Epidermal melanocyte (primary cell): ENCODE measurements at regions not wholly inside any gene's neighbourhood (a gene's known extent, or its start where the extent isn't known, plus 50 kb on each side); places are given as distances from the start of the nearest gene placed in this dataset.
"Not testable (repeated sequence)": the region's sequence is repeated elsewhere in the genome, so short reads cannot be mapped to it uniquely, and the experiment has no call there.

Source experiments
- DNase-seq: peaks from one replicate; pipeline ENCODE4 v3.0.0; 2011; ENCODE audit warnings: low spot score; ENCODE audit not compliant: insufficient read length

GRCh38 chr7:51961804-51962203 is 645.2 kb upstream of the COBL start:
- DNase-seq: no peak

GRCh38 chr7:51950813-51951212 is 634.2 kb upstream of the COBL start:
- no peak for DNase-seq

DNA sequence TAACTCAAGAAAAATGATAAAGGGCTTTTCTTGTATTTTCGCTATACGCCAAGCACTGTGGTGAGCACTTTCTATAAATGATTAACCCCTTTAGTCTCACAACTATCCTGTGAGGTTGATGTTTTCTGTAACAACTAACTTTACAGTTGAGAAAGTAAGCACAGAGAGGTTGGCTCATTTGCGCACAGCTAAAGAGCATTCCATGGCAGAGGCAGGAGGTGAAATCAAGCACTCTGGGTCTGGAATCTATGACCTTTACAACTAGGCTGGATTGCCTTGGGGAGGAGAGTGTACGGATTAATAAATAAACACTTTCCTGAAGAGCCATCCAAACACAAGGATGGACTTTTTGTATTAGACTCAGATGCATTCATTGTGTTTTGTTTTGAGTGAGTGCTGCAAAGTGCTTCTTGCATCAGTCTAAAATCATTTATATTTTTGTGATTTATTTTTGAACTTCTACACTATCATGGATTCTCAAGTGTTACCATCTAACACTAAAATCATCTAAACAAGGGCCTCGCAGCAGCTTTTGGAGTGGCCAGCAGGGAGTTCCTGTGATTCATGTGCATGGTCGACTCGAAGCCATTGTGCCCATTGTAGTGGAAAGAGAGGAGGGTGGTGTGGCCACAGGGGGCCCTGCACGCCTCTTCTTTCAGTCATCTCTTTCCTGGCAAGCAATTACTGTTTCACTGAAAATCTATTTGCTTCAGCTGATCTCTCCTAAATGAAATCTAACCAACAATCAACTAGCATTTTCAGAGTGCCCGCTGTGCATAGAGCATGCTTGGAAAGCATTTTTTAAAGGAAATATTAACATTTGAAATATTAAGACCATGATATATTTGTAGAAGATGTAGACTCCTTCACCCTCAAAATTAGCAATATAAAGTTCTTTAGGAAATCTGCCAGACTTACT is 633.4 kb upstream of the COBL start:
- no peak for DNase-seq

GRCh38 chr7:51930834-51931233 is 614.2 kb upstream of the COBL start:
- no peak for DNase-seq

DNA sequence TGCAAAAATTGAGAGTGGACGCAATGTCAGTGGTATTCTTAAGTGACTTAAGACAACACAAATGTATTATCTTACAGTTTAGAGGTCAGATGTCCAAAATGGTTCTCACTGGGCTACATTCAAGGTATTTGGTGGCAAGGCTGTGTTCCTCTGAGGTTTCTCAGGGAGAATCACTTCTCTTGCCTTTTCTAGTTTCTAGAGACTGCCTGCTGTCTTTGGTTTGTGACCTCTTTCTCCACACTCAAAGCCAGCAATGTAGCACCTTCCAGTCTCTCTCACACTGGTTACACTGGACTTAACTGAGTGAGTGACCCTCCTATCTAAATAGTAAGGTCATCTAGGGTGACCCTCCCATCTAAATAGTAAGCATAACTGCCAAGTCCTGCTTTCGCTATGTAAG is 613.2 kb upstream of the COBL start:
- DNase-seq: no peak

DNA sequence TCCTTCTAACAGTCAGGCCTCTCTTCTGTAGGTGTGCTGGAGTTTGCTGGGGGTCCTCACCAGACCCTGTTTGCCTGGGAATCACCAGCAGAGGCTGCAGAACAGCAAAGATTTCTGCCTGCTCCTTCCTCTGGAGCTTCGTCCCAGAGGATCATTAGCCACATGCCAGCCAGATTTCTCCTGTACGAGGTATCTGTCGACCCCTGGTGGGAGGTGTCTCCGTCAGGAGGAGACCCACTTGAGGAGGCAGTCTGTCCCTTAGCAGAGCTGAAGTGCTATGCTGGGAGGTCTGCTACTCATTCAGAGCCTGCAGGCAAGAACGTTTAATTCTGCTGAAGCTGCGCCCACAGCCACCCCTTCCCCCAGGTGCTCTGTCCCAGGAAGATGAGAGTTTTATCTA is 611.1 kb upstream of the COBL start:
- no peak for DNase-seq

GRCh38 chr7:51918581-51918980 is 602.0 kb upstream of the COBL start:
- no peak for DNase-seq

DNA sequence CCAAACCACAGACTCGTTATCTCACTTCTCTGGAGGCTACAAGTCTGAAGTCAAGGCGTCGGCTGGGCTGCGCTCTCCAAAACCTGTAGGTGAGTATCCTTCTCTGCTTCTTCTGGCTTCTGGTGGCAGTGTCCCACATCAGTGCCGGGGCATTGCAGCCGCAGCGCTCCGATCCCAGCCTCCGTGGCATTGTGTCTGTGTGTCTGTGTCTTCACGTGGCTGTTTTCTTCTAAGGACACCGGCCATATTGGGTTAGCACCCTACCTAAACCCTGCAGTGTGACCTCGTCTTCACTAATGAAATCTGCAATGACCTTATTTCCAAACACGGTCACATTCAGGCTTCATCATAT is 584.9 kb upstream of the COBL start:
- DNase-seq: no peak

DNA sequence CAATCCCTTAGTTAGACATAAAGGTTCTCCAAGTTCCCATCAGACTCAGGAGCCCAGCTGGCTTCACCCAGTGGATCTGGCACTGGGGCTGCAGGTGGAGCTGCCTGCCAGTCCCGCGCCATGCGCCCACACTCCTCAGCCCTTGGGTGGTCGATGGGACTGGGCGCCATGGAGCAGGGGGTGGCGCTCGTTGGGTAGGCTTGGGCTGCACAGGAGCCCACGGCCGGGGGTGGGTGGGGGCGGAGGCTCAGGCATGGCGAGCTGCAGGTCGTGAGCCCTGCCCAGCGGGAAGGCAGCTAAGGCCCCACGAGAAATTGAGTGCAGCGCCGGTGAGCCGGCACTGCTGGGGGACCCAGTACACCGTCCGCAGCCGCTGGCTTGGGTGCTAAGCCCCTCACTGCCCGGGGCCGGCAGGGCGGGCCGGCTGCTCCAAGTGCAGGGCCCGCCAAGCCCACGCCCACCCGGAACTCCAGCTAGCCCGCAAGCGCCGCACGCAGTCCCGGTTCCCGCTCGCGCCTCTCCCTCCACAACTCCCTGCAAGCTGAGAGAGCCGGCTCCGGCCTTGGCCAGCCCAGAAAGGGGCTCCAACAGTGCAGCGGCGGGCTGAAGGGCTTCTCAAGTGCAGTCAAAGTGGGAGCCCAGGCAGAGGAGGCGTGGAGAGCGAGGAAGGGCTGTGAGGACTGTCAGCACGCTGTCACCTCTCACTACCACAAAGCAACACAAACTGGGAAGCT is 584.3 kb upstream of the COBL start:
- not testable (repeated sequence) for DNase-seq

DNA sequence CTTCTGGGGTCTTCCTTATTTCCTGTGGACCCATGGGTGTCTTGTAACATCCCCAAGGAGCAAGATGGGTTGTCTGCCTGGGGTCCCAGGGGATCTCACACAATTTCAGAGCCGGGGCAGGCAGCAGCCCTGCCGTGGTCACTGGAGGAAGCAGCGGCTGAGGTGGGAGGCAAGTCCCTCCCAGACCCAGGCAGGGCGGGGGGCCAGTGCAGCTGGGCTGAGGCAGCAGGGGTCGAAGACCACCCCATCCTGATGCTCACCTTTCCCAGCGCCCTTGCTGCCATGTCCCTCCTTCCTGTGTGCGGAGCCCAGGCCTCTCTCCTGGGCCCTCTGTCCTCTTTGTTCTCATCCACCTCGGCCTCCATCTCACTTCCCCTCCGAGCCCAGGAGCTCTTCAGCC is 583.0 kb upstream of the COBL start:
- no peak for DNase-seq

- no peak for DNase-seq
Observed at GRCh38 chr7:51882412-51882811, 565.8 kb upstream of the COBL start.

- no peak for DNase-seq
Observed at GRCh38 chr7:51881309-51881708, 564.7 kb upstream of the COBL start.

- no peak for DNase-seq
Observed at GRCh38 chr7:51878865-51879264, 562.3 kb upstream of the COBL start.

DNA sequence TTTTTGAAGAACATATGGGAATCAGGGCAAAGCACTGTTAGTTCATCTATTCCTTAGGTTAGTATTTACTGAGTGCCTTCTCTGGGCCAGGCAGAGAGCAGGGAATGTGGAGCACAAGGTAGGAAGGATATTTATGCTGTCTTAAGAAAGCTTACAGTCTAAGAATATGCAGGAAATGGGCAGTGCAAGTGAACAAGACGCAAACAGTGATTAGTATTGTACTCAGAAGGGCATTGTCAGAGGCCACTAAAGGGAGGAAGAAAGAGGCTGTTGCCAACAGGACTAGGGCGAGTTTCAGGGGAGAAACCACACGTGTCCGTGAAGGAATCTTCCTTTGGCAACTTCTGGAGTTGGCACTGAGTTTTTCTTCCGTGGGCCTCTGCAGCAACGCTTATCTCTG is 552.8 kb upstream of the COBL start:
- no peak for DNase-seq

DNA sequence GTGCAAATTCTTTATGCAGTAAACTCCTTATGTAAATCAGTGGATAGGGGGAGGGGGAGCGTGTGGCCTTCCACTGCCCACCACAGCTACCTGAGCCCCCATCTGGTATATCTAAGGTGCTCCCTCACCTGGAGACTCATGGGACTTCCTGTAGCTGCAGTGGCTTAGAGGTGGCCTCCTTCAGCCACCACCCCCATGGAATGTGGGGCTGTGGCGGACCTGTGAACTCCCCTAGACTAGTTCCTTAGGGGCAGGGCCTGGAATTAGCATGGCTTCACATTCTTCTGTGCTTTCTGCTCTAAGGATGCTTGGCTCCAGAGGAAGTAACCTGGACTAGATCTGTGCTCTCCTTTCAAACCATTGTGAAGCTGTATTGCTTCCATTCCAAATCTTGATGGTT is 550.5 kb upstream of the COBL start:
- no peak for DNase-seq

GRCh38 chr7:51860305-51860704 is 543.7 kb upstream of the COBL start:
- DNase-seq: no peak

- DNase-seq: no peak
Observed at GRCh38 chr7:51850126-51850525, 533.5 kb upstream of the COBL start.

GRCh38 chr7:51847461-51848134 is 531.0 kb upstream of the COBL start:
- DNase-seq: no peak

DNA sequence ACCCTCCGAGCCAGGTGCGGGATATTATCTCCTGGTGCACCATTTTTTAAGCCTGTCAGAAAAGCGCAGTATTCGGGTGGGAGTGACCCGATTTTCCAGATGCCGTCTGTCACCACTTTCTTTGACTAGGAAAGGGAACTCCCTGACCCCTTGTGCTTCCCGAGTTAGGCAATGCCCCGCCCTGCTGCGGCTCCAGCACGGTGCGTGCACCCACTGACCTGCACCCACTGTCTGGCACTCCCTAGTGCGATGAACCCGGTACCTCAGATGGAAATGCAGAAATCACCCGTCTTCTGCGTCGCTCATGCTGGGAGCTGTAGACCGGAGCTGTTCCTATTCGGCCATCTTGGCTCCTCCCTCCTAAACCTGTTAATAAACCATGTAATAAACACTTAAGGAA is 522.5 kb upstream of the COBL start:
- not testable (repeated sequence) for DNase-seq

DNA sequence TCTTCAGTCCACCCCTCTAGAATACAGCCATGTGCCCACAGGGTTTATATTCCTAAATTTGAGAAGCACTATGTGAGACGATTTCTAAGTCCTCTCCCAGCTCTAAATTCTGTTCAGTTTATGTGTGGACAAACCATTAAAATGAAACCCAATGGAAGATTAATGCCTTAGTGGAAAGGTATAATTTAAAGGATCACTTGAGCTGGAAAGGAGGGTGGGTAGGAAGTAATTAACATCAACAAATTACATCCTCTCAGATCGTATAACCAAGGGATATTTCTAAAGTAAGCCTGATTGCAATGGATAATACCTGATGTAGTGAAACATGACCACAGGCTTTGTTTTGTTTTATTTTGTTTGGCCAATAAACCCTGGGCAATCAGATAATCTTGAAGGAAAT is 511.0 kb upstream of the COBL start:
- no peak for DNase-seq

DNA sequence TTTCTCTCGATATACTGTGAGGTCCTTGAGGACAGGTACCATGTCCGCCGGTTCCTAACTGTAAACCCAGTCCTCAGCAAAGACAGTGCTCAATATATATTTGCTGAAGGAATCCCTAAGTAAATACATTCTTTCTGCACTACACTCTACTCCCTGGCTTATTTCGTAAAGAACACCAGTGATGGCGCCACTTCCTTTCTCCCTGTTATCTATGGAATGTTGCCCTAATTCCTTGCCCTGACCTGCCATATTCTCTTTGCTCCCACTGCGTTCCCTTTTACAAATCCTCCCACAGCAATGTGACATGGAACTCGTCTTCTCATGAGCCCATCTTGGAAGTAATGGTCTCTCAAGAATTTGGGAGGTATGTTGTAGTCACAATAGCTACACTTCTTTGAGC is 507.4 kb upstream of the COBL start:
- no peak for DNase-seq

- no peak for DNase-seq
Observed at GRCh38 chr7:51823437-51823836, 506.8 kb upstream of the COBL start.
